ENCODE measurements at regions not wholly inside any gene's neighbourhood (a gene's known extent, or its start where the extent isn't known, plus 50 kb on each side); places are given as distances from the start of the nearest gene placed in this dataset.

GRCh38 chr9:135296735-135297455 lies 182.7 kb upstream of the PPP1R26 start:
- H3K4me3 ChIP-seq: no peak overlapping the region
- in situ Hi-C loops (cut with MboI; ENCODE audit: low sequenced_read_pairs in 4 of 4): no loop called here

GRCh38 chr9:135297456-135298075 lies 182.0 kb upstream of the PPP1R26 start:
- Histone ChIP-seq H3K27me3 (peaks cover 32 to 41% (median 39%) of the 10 kb centered on the region in 3 donors), H3K9me3 (no peaks in the 10 kb centered on the region), H3K4me1 (no peaks in the 10 kb centered on the region), H3K4me3 (no peak overlapping the region), H3K27ac (no peak overlapping the region), H3K36me3 (no peaks in the 10 kb centered on the region)
- ATAC-seq (no peak), DNase-seq (no peak)
- intact Hi-C loops (cut with DNase I; ENCODE audit: low total_unique reads) (no loop called here), in situ Hi-C loops (cut with MboI; ENCODE audit: low sequenced_read_pairs in 4 of 4) (no loop called here)
- TF ChIP-seq CTCF (IDR thresholded peaks at IDR 0.05 in 4 of 5, conservative IDR thresholded peaks at IDR 0.05 in 1 of 5) (no peak), POLR2A (IDR thresholded peaks at IDR 0.05) (no peak)

More at GRCh38 chr9:135296735-135297455, 182.7 kb upstream of the PPP1R26 start:
- no peak for TF ChIP-seq CTCF (IDR thresholded peaks at IDR 0.05 in 4 of 5, conservative IDR thresholded peaks at IDR 0.05 in 1 of 5)
- TF ChIP-seq POLR2A (IDR thresholded peaks at IDR 0.05): no peak
- no peak for ATAC-seq
- Histone ChIP-seq H3K36me3 (no peaks in the 10 kb centered on the region), H3K27ac (no peak overlapping the region), H3K27me3 (peaks cover 26 to 34% (median 33%) of the 10 kb centered on the region in 3 donors), H3K4me1 (no peaks in the 10 kb centered on the region), H3K9me3 (no peaks in the 10 kb centered on the region)
- no peak for DNase-seq
- intact Hi-C loops (cut with DNase I; ENCODE audit: low total_unique reads): no loop called here

GRCh38 chr9:135299239-135299590 lies 180.4 kb upstream of the PPP1R26 start:
- no peak for TF ChIP-seq CTCF (IDR thresholded peaks at IDR 0.05 in 4 of 5, conservative IDR thresholded peaks at IDR 0.05 in 1 of 5)
- no peak for TF ChIP-seq POLR2A (IDR thresholded peaks at IDR 0.05)
- no peak for DNase-seq
- intact Hi-C loops (cut with DNase I; ENCODE audit: low total_unique reads) (no loop called here), in situ Hi-C loops (cut with MboI; ENCODE audit: low sequenced_read_pairs in 4 of 4) (no loop called here)
- Histone ChIP-seq H3K27ac (no peak overlapping the region), H3K36me3 (no peaks in the 10 kb centered on the region), H3K9me3 (no peaks in the 10 kb centered on the region), H3K27me3 (peaks cover 40 to 46% (median 44%) of the 10 kb centered on the region in 3 donors), H3K4me1 (no peaks in the 10 kb centered on the region), H3K4me3 (no peak overlapping the region)
- ATAC-seq: no peak

- H3K27ac ChIP-seq: no peak overlapping the region
- H3K4me3 ChIP-seq: no peak overlapping the region
- intact Hi-C loops (cut with DNase I; ENCODE audit: low total_unique reads) (no loop called here), in situ Hi-C loops (cut with MboI; ENCODE audit: low sequenced_read_pairs in 4 of 4) (no loop called here)
- no peak for ATAC-seq
- no peak for DNase-seq
- no peaks in the 10 kb centered on the region for H3K36me3 ChIP-seq
- TF ChIP-seq POLR2A (IDR thresholded peaks at IDR 0.05) (no peak), CTCF (IDR thresholded peaks at IDR 0.05 in 4 of 5, conservative IDR thresholded peaks at IDR 0.05 in 1 of 5) (no peak)
- no peaks in the 10 kb centered on the region for H3K9me3 ChIP-seq
- H3K4me1 ChIP-seq: no peaks in the 10 kb centered on the region
- H3K27me3 ChIP-seq: peaks cover 40 to 46% (median 44%) of the 10 kb centered on the region in 3 donors
Measured at GRCh38 chr9:135299651-135300345, 179.8 kb upstream of the PPP1R26 start.

Measured in gastrocnemius medialis (tissue), 4 donors.